Left lobe of liver (tissue), 2 donors: ENCODE measurements at regions not wholly inside any gene's neighbourhood (a gene's known extent, or its start where the extent isn't known, plus 50 kb on each side); places are given as distances from the start of the nearest gene placed in this dataset.

ENCODE experiments used
- ATAC-seq: fragments of 200-7000 bp; cut with Tn5 transposase; one replicate; pipeline ENCODE4 v1.9.1; 2020; ENCODE audit warnings: mild to moderate bottlenecking, moderate library complexity
- DNase-seq: peaks from one replicate; pipeline ENCODE4 v3.0.0-alpha.2; 2020; ENCODE audit warnings: low spot score
- donor health status: DM: no; HTN: no; CAD: no; lungs with moderate emphysema.
- donor health status: DM: no; HTN: yes; CAD: no.

- ATAC-seq (peak; percentile 68), DNase-seq (no peak)
Observed at GRCh38 chr11:115869780-115870431, 365.7 kb upstream of the CADM1 start.

GRCh38 chr11:115869131-115869530, 364.9 kb upstream of the CADM1 start:
- no peak for DNase-seq
- no peak for ATAC-seq

GRCh38 chr11:115860246-115860645, 356.0 kb upstream of the CADM1 start:
- DNase-seq (no peak), ATAC-seq (no peak)

- DNase-seq (no peak), ATAC-seq (no peak)
Observed at GRCh38 chr11:115848611-115849010, 344.4 kb upstream of the CADM1 start.

- ATAC-seq = peak; percentile 56
- no peak for DNase-seq
Observed at GRCh38 chr11:115848080-115848479, 343.9 kb upstream of the CADM1 start.

GRCh38 chr11:115845872-115846271, 341.7 kb upstream of the CADM1 start:
- DNase-seq (no peak), ATAC-seq (no peak)

GRCh38 chr11:115843685-115844084, 339.5 kb upstream of the CADM1 start:
- ATAC-seq (no peak), DNase-seq (no peak)

- DNase-seq (no peak), ATAC-seq (no peak)
Observed at GRCh38 chr11:115843111-115843510, 338.9 kb upstream of the CADM1 start.

- DNase-seq (no peak), ATAC-seq (no peak)
Observed at GRCh38 chr11:115820026-115820425, 315.8 kb upstream of the CADM1 start.

GRCh38 chr11:115819014-115819413, 314.8 kb upstream of the CADM1 start:
- ATAC-seq (no peak), DNase-seq (no peak)

- no peak for DNase-seq
- ATAC-seq = no peak
Observed at GRCh38 chr11:115817844-115818468, 313.7 kb upstream of the CADM1 start.

GRCh38 chr11:115808351-115808940, 304.2 kb upstream of the CADM1 start:
- no peak for DNase-seq
- ATAC-seq = no peak

- ATAC-seq (no peak), DNase-seq (no peak)
Observed at GRCh38 chr11:115806056-115806455, 301.8 kb upstream of the CADM1 start.

GRCh38 chr11:115803073-115803740, 299.0 kb upstream of the CADM1 start:
- DNase-seq (no peak), ATAC-seq (no peak)

- ATAC-seq = no peak
- DNase-seq = no peak
Observed at GRCh38 chr11:115802641-115803040, 298.4 kb upstream of the CADM1 start.

- no peak for DNase-seq
- ATAC-seq = no peak
Observed at GRCh38 chr11:115792903-115793302, 288.7 kb upstream of the CADM1 start.

- ATAC-seq (no peak), DNase-seq (no peak)
Observed at GRCh38 chr11:115787302-115787701, 283.1 kb upstream of the CADM1 start.

GRCh38 chr11:115784796-115785521, 280.7 kb upstream of the CADM1 start:
- DNase-seq (no peak), ATAC-seq (no peak)

GRCh38 chr11:115780646-115781362, 276.6 kb upstream of the CADM1 start:
- ATAC-seq (no peak), DNase-seq (no peak)

- ATAC-seq (no peak), DNase-seq (no peak)
Observed at GRCh38 chr11:115778928-115779650, 274.9 kb upstream of the CADM1 start.
